Fibroblast of the aortic adventitia (primary cell): ENCODE measurements at regions not wholly inside any gene's neighbourhood (a gene's known extent, or its start where the extent isn't known, plus 50 kb on each side); places are given as distances from the start of the nearest gene placed in this dataset.
"Not testable (repeated sequence)": the region's sequence is repeated elsewhere in the genome, so short reads cannot be mapped to it uniquely, and the experiment has no call there.

Source experiments
- DNase-seq: peaks from one replicate; pipeline ENCODE4 v3.0.0-alpha.2; 2010; ENCODE audit warnings: low read depth
- H3K4me3 ChIP-seq: 2 replicates; pipeline ENCODE4 v1.5.1; 2011; ENCODE audit warnings: low read depth, mild to moderate bottlenecking, control low read depth, low read length, moderate library complexity
- CTCF ChIP-seq: IDR thresholded peaks from 2 replicates; pipeline ENCODE4 v1.5.1; 2011; ENCODE audit warnings: mild to moderate bottlenecking, low read length, control low read depth, inconsistent platforms; ENCODE audit not compliant: insufficient read depth

GRCh38 chr13:26488236-26489003, 69.1 kb upstream of the WASF3 start:
- DNase-seq: no peak
- no peak for TF ChIP-seq CTCF
- no peak overlapping the region for H3K4me3 ChIP-seq

- not testable (repeated sequence) for DNase-seq, H3K4me3 ChIP-seq
Measured at GRCh38 chr13:26492301-26492700, 65.2 kb upstream of the WASF3 start.

GRCh38 chr13:26494571-26495195, 62.8 kb upstream of the WASF3 start:
- DNase-seq: no peak
- no peak overlapping the region for H3K4me3 ChIP-seq
- TF ChIP-seq CTCF: no peak

- no peak overlapping the region for H3K4me3 ChIP-seq
- DNase-seq: no peak
- TF ChIP-seq CTCF: no peak
Measured at GRCh38 chr13:26495750-26496149, 61.7 kb upstream of the WASF3 start.

GRCh38 chr13:26497968-26498511, 59.4 kb upstream of the WASF3 start:
- DNase-seq: peak; percentile 94
- no peak overlapping the region for H3K4me3 ChIP-seq
- no peak for TF ChIP-seq CTCF

GRCh38 chr13:26498656-26499601, 58.6 kb upstream of the WASF3 start:
- no peak for TF ChIP-seq CTCF
- DNase-seq: peak; percentile 19
- H3K4me3 ChIP-seq: no peak overlapping the region
